DND-41 (cell line): ENCODE measurements at regions not wholly inside any gene's neighbourhood (a gene's known extent, or its start where the extent isn't known, plus 50 kb on each side); places are given as distances from the start of the nearest gene placed in this dataset.

Source experiments
- CTCF ChIP-seq: IDR thresholded peaks from 2 replicates; pipeline ENCODE4 v1.5.1; 2012; ENCODE audit warnings: borderline replicate concordance, low read length, moderate library complexity, mild to moderate bottlenecking; ENCODE audit not compliant: poor library complexity, severe bottlenecking; ENCODE audit errors: extremely low read depth
- EZH2 ChIP-seq: IDR thresholded peaks from 3 replicates; pipeline ENCODE4 v1.6.1; 2012; ENCODE audit warnings: borderline replicate concordance, low read depth, mild to moderate bottlenecking, moderate library complexity, low read length, inconsistent platforms; ENCODE audit not compliant: severe bottlenecking

GRCh38 chr17:14454746-14455145, 153.9 kb downstream of the HS3ST3B1 start:
- TF ChIP-seq CTCF (no peak), EZH2 (no peak)
